ENCODE measurements at regions not wholly inside any gene's neighbourhood (a gene's known extent, or its start where the extent isn't known, plus 50 kb on each side); places are given as distances from the start of the nearest gene placed in this dataset.

DNA sequence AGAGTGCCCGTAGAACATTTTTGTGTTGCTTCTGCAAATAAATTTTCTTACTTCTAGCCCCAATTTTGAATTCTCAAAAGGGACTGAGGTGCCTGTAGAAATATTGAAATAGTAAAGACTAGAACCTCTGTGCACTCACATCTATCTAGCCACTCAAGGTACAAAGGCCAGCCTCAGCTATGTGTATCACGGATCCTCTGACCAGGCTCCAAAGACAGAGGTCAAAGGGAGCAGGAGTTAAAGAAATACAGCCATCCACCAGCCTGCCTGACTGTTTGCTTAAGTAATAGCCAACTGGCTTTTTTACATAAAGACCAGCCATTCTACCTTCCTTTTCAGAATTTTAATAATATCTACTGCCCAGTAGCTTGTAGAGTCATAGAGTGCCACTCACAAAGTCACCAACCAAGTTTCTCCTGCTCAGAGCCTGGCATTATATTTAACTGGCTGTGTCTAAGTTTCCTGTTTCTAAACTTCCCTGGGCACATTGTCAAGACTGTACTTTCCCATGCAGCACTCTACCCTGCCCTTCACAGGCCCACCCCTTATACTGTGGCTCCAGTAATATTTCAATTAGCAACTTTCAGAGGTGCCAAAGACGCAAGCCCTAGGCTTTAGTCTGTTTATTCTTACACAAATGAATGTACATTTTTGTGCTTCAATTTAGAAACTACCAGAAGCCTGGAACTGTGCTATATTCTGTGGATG is 338.3 kb upstream of the NT5C1B start:
- no peak for DNase-seq (ENCODE audit: low read depth in 3 of 3)

DNA sequence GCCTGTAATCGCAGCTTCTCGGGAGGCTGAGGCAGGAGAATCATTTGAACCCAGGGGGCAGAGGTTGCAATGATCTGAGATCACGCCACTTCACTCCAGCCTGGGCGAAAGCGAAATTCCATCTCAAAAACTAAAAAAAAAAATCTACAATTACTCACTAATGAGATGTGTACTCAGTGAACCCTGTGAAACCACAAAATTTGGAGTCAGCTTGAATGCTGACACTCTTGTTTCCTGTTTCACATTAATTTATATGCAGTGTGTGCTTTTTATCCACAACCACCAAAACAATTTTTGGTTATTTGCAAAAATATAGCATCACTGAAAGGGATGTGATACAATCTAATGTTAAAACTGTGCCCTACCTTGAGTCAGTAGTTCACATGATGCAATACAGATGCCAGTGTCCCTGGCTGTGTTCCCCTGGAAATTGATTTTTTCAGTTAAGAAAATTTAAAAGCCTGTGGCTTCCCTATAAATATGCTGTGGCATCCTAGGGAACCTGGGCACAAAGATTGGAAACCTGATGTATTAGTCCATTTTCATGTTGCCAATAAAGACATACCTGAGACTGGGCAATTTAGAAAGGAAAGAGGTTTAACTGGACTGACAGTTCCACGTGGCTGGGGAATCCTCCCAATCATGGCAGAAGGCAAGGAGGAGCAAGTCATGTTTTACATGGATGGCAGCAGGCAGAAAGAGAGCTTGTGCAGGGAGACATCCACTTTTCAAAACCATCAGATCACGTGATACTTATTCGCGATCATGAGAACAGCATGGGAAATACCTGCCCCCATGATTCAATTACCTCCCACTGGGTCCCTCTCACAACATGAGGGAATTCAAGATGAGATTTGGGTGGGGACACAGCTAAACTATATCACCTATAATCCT is 337.5 kb upstream of the NT5C1B start:
- DNase-seq (ENCODE audit: low read depth in 3 of 3) = no peak

DNA sequence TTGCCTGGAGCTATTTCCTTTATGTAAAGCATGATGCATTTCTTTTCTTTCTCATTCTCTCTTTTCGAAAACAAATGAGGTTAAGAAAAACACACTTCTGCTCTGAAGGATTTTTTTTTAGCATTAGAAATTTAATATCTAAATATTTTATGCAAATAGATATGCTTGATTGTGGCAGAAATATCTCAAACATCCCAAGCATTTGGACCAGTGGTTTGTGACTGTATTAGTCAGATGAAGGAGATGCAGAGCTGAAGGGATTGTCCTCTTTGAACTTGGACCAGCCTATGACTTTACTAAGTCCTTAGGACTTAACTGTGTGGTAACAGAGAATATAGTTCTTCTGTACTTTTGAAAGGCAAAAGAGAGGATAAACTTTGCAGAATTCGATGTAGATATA is 335.9 kb upstream of the NT5C1B start:
- no peak for DNase-seq (ENCODE audit: low read depth in 3 of 3)

DNA sequence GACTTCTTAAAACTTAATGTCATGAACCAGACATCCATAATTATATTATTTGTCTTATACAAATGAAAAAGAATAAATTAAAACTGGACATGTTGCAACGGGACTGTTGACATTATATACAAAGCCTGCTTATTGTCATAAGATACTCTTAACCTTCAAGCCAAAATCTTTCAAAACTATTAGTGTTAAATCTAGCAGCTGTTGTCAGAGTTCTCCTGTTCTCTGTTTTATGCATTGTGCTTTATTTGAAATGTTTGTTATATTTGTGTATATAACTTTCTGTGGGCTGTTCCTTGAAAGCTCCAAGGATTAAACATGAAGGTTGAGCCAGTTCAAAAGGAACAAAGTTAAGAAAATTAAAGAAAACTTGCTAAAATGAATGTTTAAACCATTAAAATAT is 335.5 kb upstream of the NT5C1B start:
- no peak for DNase-seq (ENCODE audit: low read depth in 3 of 3)

DNA sequence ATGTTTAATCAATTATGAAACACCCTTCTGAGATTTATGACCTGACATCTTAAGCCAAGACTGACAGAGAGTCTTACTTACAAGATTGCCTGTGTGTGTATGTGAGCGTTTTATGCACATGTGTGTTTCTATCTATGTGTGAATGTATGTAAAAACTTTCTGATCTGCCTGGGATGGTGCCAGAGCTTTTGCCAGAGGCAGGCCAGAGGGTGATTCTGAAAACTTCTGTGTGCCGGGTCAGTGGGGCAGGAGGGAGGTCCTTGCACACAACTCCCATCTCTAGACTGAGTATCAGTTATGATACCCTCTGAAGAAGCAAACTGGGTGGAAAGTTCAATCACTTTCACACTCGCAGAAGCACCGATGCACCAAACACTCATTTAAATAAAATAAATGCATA is 335.0 kb upstream of the NT5C1B start:
- no peak for DNase-seq (ENCODE audit: low read depth in 3 of 3)

DNA sequence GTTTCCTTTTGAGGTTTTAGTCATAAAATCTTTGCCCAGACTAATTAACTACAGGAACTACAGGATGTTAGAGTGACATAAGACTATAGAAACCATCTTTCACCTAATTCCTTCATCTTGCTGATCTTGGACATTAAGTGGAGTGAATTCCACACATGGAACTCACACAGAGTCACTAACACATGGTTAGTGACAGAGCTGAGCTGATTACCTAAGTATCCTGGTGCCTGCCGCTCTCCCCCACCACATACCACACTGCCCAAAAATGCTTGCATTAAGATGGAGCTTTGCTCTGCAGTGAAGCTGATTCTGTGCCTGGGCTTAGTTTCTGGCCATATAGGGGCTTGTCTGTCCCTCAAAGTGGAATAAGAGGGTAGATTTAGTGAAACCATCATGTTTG is 332.9 kb upstream of the NT5C1B start:
- DNase-seq (ENCODE audit: low read depth in 3 of 3) = no peak

DNA sequence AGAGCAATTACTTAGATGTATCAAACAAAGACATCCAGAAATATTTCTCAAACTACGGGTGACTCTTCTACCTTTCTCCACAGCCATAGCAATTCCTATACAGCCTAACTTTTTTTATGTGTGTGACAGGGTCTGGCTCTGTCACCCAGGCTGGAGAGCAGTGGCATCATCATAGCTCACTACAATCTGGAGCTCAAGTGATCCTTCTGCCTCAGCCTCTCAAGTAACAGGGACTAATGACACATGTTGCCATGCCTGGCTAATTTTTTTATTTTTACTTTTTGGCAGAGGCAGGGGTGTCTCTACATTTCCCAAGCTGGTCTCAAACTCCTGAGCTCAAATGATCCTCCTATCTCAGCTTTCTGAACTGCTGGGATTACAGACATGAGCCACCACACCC is 328.9 kb upstream of the NT5C1B start:
- no peak for DNase-seq (ENCODE audit: low read depth in 3 of 3)

DNA sequence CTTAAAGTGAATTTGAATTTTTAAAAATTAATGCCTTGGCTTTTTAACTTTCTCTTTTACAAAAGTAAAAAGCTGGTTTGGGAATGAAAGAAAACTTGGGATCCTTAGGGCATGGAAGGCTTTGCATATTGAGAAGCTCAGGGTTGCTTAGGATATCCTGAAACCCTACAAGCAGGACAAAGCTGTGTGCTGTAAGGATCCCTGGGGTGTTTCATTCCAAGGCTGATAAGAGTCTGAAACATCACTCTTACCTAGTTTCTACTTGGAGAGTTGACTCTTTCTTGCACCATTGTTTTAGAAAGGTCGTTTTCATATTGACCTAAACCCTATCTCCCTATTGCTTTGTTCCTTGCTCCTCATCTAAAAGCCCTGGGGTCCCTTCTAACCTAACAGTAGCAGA is 325.9 kb upstream of the NT5C1B start:
- DNase-seq (ENCODE audit: low read depth in 3 of 3) = no peak

DNA sequence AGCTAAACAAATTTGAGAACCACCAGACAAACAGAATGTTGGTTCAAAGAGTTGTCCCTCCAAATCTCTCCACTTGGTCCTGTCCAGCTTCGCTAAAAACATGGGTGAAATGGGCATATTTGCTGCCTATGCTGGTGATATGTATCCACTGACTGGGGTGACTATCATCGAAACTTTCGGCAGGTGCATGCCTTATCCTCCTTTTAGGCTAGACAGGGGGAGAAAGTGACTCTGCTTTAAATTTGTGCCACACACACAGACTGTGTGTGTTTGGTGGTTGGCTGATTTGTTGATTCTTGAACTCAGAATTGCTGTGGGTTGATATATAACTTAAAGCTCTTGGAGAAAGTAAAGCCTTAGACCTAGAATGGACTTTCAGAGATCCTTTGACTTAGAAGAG is 324.1 kb upstream of the NT5C1B start:
- no peak for DNase-seq (ENCODE audit: low read depth in 3 of 3)

DNA sequence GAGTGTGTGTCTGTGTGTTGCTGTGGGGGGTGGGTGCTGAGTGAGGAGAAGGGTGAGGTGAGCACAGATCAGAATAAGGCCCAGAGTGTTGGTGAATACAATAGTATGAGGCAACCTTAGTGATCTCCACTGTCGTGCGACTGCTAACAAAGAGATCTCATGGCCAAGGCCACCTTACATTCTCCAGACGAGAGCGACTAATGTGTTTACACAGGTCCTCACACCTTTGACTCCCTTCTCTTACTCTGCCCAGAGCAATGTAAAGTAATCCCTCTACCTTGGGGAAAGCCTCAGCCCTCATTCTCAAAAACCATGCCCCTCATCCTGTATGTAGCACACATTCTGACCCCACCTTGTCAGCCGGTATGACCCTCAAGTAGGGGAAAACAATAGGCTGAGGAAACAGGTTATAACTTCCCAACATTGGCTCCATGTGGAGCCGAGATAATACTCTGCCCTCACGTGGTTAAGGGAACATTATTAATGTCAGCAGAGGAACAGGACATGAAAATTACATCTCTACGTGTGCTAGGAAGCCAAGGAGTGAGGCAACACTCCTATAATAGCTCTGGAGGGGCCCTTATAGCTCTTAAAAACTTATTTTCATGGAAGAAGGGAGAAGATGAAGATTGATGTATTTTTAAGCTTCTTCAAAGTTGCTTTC is 323.0 kb upstream of the NT5C1B start:
- no peak for DNase-seq (ENCODE audit: low read depth in 3 of 3)

DNA sequence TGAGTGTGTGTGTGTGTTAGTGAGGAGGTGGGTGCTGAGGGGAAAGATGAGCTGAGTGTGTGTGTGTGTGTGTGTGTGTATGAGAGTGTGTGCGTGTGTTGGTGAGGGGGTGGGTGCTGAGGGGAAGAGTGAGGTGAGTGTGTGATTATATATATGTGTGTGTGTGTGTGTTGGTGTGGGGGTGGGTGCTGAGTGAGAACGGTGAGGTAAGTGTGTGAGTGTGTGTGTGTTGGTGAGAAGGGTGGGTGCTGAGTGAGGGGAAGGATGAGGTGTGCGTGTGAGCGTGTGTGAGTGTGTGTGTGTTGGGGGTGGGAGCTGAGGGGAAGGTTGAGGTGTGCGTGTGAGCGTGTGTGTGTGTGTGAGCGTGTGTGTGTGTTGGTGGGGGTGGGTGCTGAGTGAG is 322.0 kb upstream of the NT5C1B start:
- DNase-seq (ENCODE audit: low read depth in 3 of 3) = no peak

DNA sequence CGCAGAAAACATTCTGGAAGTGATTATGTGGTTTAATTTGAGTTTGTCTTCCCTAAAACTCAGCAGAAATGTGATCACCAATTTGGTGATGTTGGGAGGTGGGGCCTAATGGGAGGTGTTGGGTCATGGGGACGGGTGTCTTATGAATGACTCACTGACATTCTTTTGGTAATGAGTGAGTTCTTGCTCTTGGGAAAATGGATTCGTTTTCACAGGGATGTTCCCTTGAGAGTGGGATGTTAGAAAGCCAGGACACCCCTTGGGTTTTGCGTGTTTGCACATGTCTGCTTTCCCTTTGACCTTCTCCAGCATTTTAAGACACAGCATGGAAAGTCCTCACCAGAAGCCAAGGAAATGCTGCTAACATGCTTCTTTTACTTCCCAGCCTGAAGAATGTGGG is 321.5 kb upstream of the NT5C1B start:
- no peak for DNase-seq (ENCODE audit: low read depth in 3 of 3)

DNA sequence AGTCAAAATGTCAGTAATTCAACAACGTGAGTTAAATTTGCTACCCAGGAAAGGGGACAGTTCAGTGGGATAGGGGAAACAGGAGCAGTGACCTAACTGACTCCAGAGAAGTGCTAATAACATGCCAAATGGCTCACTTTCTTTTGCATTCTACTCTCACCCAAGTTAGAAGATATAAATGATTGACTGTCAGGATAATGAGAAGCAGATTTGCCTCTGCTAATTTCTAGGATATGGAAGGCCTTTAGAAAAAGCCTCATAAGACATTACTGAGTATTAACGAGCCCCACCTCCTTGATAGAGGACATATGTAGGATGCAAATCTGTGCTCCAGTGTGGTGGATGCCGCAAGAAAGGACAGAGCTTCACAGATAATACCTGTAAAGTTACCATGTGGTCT is 318.6 kb upstream of the NT5C1B start:
- DNase-seq (ENCODE audit: low read depth in 3 of 3) = no peak

DNA sequence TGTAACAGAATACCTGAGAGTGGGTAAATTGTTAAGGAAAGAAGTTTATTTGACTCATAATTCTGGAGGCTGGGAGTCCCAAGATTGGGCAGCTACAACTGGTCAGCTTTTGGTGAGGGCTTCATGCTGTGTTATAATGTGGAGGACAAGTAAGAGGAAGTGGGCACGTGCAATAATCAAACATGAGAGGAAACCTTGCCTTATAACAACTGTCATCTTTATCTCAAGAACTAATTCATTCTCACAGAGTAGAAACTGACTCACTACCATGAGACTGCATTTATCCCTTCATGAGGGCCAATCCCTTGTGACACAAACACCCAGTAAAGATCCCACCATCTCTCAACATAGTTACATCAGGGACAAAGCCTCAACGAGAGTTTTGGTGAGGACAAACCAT is 318.1 kb upstream of the NT5C1B start:
- DNase-seq (ENCODE audit: low read depth in 3 of 3) = no peak

DNA sequence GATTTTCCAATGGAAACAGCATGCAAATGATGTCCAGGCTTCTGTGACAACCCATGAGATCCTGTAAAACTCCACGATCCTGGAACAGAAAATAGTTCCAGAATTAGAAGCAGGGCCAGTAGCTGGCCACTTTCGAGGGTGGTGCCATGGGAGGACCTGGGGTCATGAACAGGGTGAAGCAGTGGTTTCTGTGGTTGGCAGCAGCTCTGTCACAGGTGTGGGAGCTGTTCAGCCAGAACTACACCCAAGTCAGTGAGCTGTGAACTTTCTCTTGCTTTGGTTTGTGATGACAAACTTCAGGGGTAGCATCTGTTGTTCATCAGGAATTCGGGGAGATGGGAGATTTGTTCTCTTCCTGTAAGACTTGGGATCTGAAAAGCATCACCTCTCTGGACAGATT is 314.4 kb upstream of the NT5C1B start:
- DNase-seq (ENCODE audit: low read depth in 3 of 3) = no peak

DNA sequence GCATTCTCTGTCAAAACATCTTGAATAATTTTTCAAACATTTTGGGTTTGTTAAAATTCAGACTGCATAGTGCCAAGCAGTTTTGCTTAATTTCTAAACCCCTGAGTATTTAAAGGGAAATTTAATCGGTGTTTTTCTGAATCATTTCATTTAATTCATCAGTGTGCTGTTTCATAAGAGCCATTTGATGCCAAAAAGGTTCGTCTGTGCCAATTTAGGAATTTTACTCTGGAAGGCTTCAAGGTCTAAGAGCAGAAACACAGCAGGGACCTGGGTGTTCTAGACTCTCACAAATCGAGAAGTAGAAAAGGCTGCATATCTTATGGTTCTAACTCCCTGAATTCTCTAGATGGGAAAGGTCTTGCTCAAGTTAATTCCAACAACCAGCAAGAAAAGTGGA is 311.9 kb upstream of the NT5C1B start:
- DNase-seq (ENCODE audit: low read depth in 3 of 3) = no peak

DNA sequence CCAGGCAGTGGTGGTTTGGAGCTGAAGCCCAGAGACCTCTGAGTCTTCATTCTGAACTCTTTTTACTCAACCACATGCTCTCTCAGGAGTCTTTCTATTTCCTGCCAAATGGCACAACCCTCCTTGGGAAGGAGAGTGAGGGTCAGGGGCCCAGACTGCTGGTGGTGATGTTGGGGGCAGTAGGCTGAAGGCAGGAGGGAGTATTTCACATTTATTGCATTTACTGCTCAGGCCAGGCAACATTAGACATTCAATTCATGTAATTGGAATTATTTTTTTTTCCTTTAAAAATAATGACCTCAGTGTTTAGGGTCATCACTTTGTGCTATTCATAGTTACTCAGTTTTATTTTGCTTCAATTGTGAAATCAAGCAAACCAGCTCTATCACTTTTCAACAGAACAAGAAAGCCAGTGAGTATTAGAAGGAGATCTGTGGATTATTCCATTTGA is 311.3 kb upstream of the NT5C1B start:
- DNase-seq (ENCODE audit: low read depth in 3 of 3) = no peak

DNA sequence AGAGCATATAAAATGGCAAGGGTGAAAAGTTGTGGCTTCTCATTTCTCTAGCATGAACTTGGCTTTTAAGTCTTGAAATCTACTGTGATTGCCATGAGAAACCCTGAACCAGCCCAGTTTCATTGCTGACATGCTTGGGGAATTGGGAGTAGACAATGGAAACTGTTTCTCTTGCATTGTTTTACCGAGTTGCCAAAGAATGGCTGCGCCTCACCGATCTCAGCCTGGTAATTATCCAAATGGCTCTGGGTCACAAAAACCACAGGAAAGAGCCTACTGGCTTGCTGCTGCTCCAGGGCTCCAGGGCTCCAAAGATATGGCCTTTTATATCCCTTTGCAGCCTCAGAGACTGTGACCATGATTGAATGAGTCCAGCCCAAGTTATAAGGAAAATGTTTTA is 310.4 kb upstream of the NT5C1B start:
- no peak for DNase-seq (ENCODE audit: low read depth in 3 of 3)

DNA sequence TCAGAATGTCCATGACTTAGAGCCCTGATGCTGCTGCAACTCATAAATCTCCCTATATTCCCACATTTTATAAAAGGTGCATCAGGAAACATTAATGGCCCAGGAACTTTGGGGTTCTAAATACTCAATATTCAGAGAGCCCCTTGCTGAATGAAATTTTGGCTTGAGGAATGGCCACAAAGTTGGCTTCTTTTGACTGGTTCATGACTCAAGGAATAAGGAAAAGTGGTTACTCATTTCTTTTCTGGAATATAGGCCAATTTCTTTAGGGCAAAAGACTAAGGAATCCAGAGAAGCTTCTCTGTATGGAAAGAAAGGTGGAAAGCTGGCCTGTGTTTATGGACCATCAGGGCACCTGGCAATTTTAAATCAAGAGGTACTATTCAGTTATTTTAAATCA is 308.9 kb upstream of the NT5C1B start:
- no peak for DNase-seq (ENCODE audit: low read depth in 3 of 3)

DNA sequence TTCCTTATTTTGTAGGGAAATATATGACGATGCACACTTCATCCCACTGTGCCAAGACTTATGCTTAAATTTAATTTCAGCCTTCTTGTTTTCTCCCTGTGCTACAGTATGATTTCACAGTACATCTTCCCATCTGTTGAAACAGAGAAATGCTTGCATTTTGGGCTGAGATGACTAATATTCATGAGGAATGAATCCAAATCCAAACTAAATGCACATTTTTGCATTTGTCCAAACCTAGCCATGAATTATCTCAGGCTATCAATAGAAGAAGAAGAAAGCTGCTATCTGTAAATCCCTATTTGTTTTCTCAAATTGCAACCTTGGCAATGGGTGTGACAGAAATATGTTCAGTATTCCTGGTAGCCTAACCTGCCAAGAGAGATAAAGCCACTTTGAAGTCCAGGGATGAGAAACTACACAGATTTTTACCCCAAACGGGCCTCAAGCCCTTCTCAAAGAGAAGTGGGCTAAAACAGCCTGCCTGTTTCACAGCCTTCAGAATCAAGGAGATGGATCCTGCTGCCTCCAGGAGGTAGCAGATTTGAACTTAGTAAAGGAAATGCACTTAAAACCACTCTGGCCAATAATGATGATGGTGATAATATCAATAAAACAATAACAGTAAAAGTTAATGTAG is 306.9 kb upstream of the NT5C1B start:
- no peak for DNase-seq (ENCODE audit: low read depth in 3 of 3)

DNA sequence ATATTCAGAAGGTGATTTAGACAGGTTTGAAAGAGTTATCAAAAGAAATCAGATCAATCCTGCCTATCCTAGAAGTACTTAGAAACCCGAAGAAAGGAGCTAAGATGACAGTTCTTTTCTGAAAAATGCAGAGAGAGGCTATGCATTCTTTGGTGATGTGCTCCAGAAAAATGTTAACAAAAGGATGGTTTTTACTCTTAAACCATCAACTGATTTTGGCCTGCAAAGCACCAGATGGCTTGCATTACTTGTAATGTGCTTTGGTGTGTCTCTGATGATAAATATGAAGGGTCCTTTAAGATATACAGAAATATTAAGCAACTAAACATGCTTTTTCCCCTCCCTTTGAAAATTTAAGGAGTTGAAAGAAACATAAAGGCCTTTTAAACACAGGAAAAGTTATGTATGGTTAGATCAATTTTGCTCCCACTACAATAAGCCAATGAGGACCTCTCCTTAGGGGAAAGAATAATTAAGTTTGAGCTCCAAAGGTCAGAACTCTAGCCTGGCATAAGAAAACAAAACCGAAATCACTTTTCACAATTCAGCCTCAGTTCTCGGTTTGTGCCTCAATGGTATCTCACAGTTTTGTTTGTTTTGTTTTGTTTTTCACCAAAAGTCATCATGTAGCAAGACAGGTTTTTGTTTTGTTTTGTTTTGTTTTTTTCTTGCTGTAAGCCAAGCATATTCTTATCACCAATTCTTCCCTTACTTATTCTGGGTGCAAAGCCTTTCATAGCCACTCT is 302.4 kb upstream of the NT5C1B start:
- DNase-seq (ENCODE audit: low read depth in 3 of 3) = no peak
